Liver (tissue), 8 donors: ENCODE measurements at regions not wholly inside any gene's neighbourhood (a gene's known extent, or its start where the extent isn't known, plus 50 kb on each side); places are given as distances from the start of the nearest gene placed in this dataset.

Experiments
- DNase-seq: peaks from one replicate; pipeline ENCODE4 v3.0.0-alpha.2; 2017; ENCODE audit warnings: low spot score
- H3K27ac ChIP-seq, 2 donors: one replicate each; pipeline ENCODE4 v1.7.0; 2013; ENCODE audit warnings: inconsistent platforms in 2 of 2, low read length in 2 of 2, control low read depth in 1 of 2, low read depth in 1 of 2, mild to moderate bottlenecking in 1 of 2
- H3K27me3 ChIP-seq, 4 donors: one replicate each; pipeline versions ENCODE4 v1.6.1 to v1.7.0; 2013; ENCODE audit warnings: low read length in 3 of 4, inconsistent platforms in 1 of 4, mild to moderate bottlenecking in 1 of 4, moderate library complexity in 1 of 4; ENCODE audit not compliant: control insufficient read depth in 4 of 4, insufficient read depth in 4 of 4
- H3K36me3 ChIP-seq, 4 donors: one replicate each; pipeline versions ENCODE4 v1.6.1 to v1.7.0; 2013; ENCODE audit warnings: low read length in 3 of 4, mild to moderate bottlenecking in 3 of 4, low read depth in 1 of 4, moderate library complexity in 1 of 4; ENCODE audit not compliant: control insufficient read depth in 4 of 4, insufficient read depth in 3 of 4
- H3K4me1 ChIP-seq, 4 donors: one replicate each; pipeline versions ENCODE4 v1.6.1 to v1.7.0; 2013; ENCODE audit warnings: low read length in 3 of 4, mild to moderate bottlenecking in 3 of 4, moderate library complexity in 1 of 4; ENCODE audit not compliant: control insufficient read depth in 4 of 4, insufficient read depth in 4 of 4
- H3K4me3 ChIP-seq, 3 donors: one replicate each; pipeline versions ENCODE4 v1.6.1 to v1.7.0; 2013; ENCODE audit warnings: low read length in 3 of 3, control low read depth in 1 of 3, low read depth in 1 of 3, mild to moderate bottlenecking in 1 of 3
- H3K9ac ChIP-seq, 2 donors: one replicate each; pipeline ENCODE4 v1.7.0; 2013; ENCODE audit warnings: low read length in 2 of 2, mild to moderate bottlenecking in 2 of 2, moderate library complexity in 2 of 2, control low read depth in 1 of 2, low read depth in 1 of 2
- H3K9me3 ChIP-seq, 4 donors: one replicate each; pipeline versions ENCODE4 v1.6.1 to v1.7.0; 2013; ENCODE audit warnings: low read length in 3 of 4; ENCODE audit not compliant: control insufficient read depth in 4 of 4
- ATF3 ChIP-seq: IDR thresholded peaks from 2 replicates; pipeline ENCODE4 v1.6.1; 2016; ENCODE audit warnings: antibody characterized with exemption
- CTCF ChIP-seq: fragments of 150-350 bp; IDR thresholded peaks from 2 replicates; pipeline ENCODE4 v1.5.1; 2017; ENCODE audit warnings: improper control_type of control experiment, low read depth, low read length; ENCODE audit not compliant: missing input control
- EGR1 ChIP-seq, 2 donors: IDR thresholded peaks; 2 replicates each; pipeline ENCODE4 v1.6.1; 2016 to 2018; ENCODE audit warnings: antibody characterized with exemption in 2 of 2, low read depth in 2 of 2
- FOXA1 ChIP-seq: IDR thresholded peaks from 2 replicates; pipeline ENCODE4 v1.6.1; 2016; ENCODE audit warnings: antibody characterized with exemption
- FOXA2 ChIP-seq: IDR thresholded peaks from 2 replicates; pipeline ENCODE4 v1.6.1; 2016; ENCODE audit warnings: antibody characterized with exemption
- GABPA ChIP-seq, 2 donors: IDR thresholded peaks in 1 of 2; conservative IDR thresholded peaks in 1 of 2; 2 replicates each; pipeline ENCODE4 v1.6.1; 2016; ENCODE audit warnings: antibody characterized with exemption in 2 of 2, mild to moderate bottlenecking in 1 of 2, moderate library complexity in 1 of 2
- HNF4A ChIP-seq, 2 donors: conservative IDR thresholded peaks; 2 replicates each; pipeline ENCODE4 v1.6.1; 2016; ENCODE audit warnings: antibody characterized with exemption in 2 of 2, mild to moderate bottlenecking in 2 of 2
- HNF4G ChIP-seq: IDR thresholded peaks from 2 replicates; pipeline ENCODE4 v1.6.1; 2016; ENCODE audit warnings: antibody characterized with exemption
- JUND ChIP-seq, 2 donors: IDR thresholded peaks; 2 replicates each; pipeline ENCODE4 v1.6.1; 2016; ENCODE audit warnings: antibody characterized with exemption in 2 of 2
- NR2F2 ChIP-seq: IDR thresholded peaks from 2 replicates; pipeline ENCODE4 v1.6.1; 2016; ENCODE audit warnings: antibody characterized with exemption
- RAD21 ChIP-seq, 2 donors: IDR thresholded peaks; 2 replicates each; pipeline ENCODE4 v1.6.1; 2016; ENCODE audit warnings: antibody characterized with exemption in 2 of 2, mild to moderate bottlenecking in 2 of 2
- REST ChIP-seq: IDR thresholded peaks from 2 replicates; pipeline ENCODE4 v1.6.1; 2016; ENCODE audit warnings: antibody characterized with exemption, mild to moderate bottlenecking
- RXRA ChIP-seq, 2 donors: IDR thresholded peaks; 2 replicates each; pipeline ENCODE4 v1.6.1; 2017 to 2018; ENCODE audit warnings: antibody characterized with exemption in 2 of 2, mild to moderate bottlenecking in 1 of 2
- SP1 ChIP-seq: IDR thresholded peaks from 2 replicates; pipeline ENCODE4 v1.6.1; 2018; ENCODE audit warnings: antibody characterized with exemption, mild to moderate bottlenecking
- TAF1 ChIP-seq: conservative IDR thresholded peaks from 2 replicates; pipeline ENCODE4 v1.6.1; 2016; ENCODE audit warnings: antibody characterized with exemption, mild to moderate bottlenecking
- WGBS: extraction: QIAGEN DNeasy Blood & Tissue Kit; methylation state at CpG from one replicate; pipeline ENCODE4 v1.1.7; 2013; 5-methylcytosine and 5-hydroxymethylcytosine counted together
- TF ChIP-seq, protein P1 (sequence below): IDR thresholded peaks from 2 replicates; pipeline ENCODE4 v1.6.1; 2016; ENCODE audit warnings: antibody characterized with exemption
- TF ChIP-seq, protein P2 (sequence below): IDR thresholded peaks from 2 replicates; pipeline ENCODE4 v1.6.1; 2016; ENCODE audit warnings: antibody characterized with exemption
- donor health status: healthy.
- donor health status: healthy.
- donor health status: healthy.
- donor health status: healthy.
- donor health status: healthy.

DNA sequence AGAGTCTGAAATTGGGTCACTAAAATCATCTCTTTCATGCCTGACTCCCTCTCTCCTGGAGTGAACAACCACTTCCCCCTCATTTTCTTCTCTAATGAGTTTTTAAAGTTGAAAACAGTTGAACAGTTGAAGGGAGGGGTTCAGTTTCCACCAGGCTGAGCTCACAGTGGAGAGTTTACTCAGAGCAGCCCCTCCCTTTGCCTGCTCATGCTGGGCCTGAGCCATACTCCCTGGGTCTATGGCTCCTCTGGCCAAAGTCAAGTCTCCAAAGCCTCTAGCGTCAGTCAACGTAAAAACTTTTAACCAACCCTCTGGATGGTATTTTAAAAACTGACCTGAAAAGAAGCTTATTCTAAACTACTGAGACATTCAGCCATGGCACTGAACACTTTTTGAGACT lies 100.8 kb upstream of the RNPC3 start (continued):
- TF ChIP-seq REST: no peak
- TF ChIP-seq RAD21 (IDR thresholded peaks at IDR 0.05): no peak
- no peak for TF ChIP-seq HNF4A (conservative IDR thresholded peaks at IDR 0.05)

DNA sequence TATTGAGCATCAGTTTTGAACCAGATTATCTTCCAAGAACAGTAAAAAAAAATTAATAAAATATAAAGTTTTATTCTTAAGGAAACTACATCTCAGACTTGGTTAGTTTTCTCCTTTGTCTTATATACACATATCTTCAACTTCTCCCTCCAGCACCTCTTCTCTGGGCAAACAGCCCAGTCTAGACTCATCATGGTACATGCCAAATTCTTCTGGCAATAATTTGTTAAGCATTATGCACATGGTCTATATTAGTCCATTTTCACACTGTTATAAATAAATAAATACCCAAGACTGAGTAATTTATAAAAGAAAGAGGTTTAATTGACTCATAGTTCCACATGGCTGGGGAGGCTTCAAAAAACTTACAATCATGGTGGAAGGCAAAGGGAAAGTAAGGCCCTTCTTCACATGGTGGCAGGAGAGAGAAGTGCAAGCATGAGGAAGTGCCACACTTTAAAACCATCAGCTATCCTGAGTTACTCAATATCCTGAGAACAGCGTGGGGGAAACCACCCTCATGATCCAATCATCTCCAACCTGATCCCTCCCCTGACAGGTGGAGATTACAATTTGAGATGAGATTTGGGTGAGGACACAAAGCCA lies 108.7 kb upstream of the RNPC3 start:
- no peaks in the 10 kb centered on the region for H3K36me3 ChIP-seq
- H3K27me3 ChIP-seq: no peaks in the 10 kb centered on the region
- H3K9me3 ChIP-seq: peaks cover 0 to 2% (median 0%) of the 10 kb centered on the region in 4 donors
- 55% methylated on average over 1 of the region's 1 CpG for WGBS
- no peaks in the 10 kb centered on the region for H3K4me1 ChIP-seq
- H3K9ac ChIP-seq: no peak overlapping the region
- DNase-seq: no peak
- H3K4me3 ChIP-seq: no peak overlapping the region
- H3K27ac ChIP-seq: no peak overlapping the region
- TF ChIP-seq GABPA (IDR thresholded peaks at IDR 0.05 in 1 of 2, conservative IDR thresholded peaks at IDR 0.05 in 1 of 2) (no peak), REST (no peak), RXRA (IDR thresholded peaks at IDR 0.05) (no peak), NR2F2 (no peak), SP1 (no peak), ATF3 (no peak)

- H3K36me3 ChIP-seq: no peaks in the 10 kb centered on the region
- H3K4me1 ChIP-seq: no peaks in the 10 kb centered on the region
- TF ChIP-seq, protein P1, sequence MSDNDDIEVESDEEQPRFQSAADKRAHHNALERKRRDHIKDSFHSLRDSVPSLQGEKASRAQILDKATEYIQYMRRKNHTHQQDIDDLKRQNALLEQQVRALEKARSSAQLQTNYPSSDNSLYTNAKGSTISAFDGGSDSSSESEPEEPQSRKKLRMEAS: no peak
- TF ChIP-seq FOXA2 (no peak), HNF4A (conservative IDR thresholded peaks at IDR 0.05) (no peak), HNF4G (no peak), CTCF (no peak), NR2F2 (no peak), JUND (IDR thresholded peaks at IDR 0.05) (no peak), TAF1 (no peak), EGR1 (IDR thresholded peaks at IDR 0.05; ENCODE audit: low read depth in 2 of 2) (no peak), ATF3 (no peak), GABPA (IDR thresholded peaks at IDR 0.05 in 1 of 2, conservative IDR thresholded peaks at IDR 0.05 in 1 of 2) (no peak), FOXA1 (no peak), RAD21 (IDR thresholded peaks at IDR 0.05) (no peak)
- TF ChIP-seq, protein P2, sequence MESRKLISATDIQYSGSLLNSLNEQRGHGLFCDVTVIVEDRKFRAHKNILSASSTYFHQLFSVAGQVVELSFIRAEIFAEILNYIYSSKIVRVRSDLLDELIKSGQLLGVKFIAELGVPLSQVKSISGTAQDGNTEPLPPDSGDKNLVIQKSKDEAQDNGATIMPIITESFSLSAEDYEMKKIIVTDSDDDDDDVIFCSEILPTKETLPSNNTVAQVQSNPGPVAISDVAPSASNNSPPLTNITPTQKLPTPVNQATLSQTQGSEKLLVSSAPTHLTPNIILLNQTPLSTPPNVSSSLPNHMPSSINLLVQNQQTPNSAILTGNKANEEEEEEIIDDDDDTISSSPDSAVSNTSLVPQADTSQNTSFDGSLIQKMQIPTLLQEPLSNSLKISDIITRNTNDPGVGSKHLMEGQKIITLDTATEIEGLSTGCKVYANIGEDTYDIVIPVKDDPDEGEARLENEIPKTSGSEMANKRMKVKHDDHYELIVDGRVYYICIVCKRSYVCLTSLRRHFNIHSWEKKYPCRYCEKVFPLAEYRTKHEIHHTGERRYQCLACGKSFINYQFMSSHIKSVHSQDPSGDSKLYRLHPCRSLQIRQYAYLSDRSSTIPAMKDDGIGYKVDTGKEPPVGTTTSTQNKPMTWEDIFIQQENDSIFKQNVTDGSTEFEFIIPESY: no peak
- no peak for DNase-seq
- no peak overlapping the region for H3K27ac ChIP-seq
- peaks cover 0 to 4% (median 0%) of the 10 kb centered on the region in 4 donors for H3K27me3 ChIP-seq
- H3K9ac ChIP-seq: no peak overlapping the region
- H3K9me3 ChIP-seq: peaks cover 0 to 6% (median 0%) of the 10 kb centered on the region in 4 donors
- WGBS: 30% methylated on average over 1 of the region's 1 CpG
- no peak overlapping the region for H3K4me3 ChIP-seq
These were observed 137.6 kb upstream of the RNPC3 start for GRCh38 chr1:103387898-103388297.
